ENCODE measurements at regions not wholly inside any gene's neighbourhood (a gene's known extent, or its start where the extent isn't known, plus 50 kb on each side); places are given as distances from the start of the nearest gene placed in this dataset.

GRCh38 chr12:131279281-131279921 lies 325.7 kb downstream of the ADGRD1 start:
- H3F3A ChIP-seq (ENCODE audit: low read depth) = no peaks in the 10 kb centered on the region
- H3K4me1 ChIP-seq = no peaks in the 10 kb centered on the region
- no peak overlapping the region for H2AFZ ChIP-seq (replicated peaks)
- no peaks in the 10 kb centered on the region for H3K36me3 Mint-ChIP-seq
- no peak for TF ChIP-seq EZH2phosphoT487 (IDR thresholded peaks at IDR 0.05)
- TF ChIP-seq EZH2 (IDR thresholded peaks at IDR 0.05) = no peak
- TF ChIP-seq CTCF (IDR thresholded peaks at IDR 0.05) = no peak
- peaks cover 7% of the 10 kb centered on the region for H3K4me1 Mint-ChIP-seq
- no peak overlapping the region for H3K9ac ChIP-seq
- H3K4me2 ChIP-seq = no peak overlapping the region
- no peak overlapping the region for H3K27ac ChIP-seq
- H3K36me3 ChIP-seq = no peaks in the 10 kb centered on the region
- no peak overlapping the region for H3K4me3 ChIP-seq
- H3K9me3 Mint-ChIP-seq = peaks cover 4% of the 10 kb centered on the region
- peaks cover 12% of the 10 kb centered on the region for H3K27me3 Mint-ChIP-seq (ENCODE audit: insufficient read depth, low read depth)
- H3K27me3 ChIP-seq = no peaks in the 10 kb centered on the region
- no peaks in the 10 kb centered on the region for H4K20me1 ChIP-seq (ENCODE audit: low read depth)
- no peak overlapping the region for H3K4me3 Mint-ChIP-seq
- no peak for DNase-seq (ENCODE audit: low spot score)
- peak overlapping the region; percentile 50 for H3K27ac Mint-ChIP-seq
- no peaks in the 10 kb centered on the region for H3K79me2 ChIP-seq (ENCODE audit: low read depth)
- no peaks in the 10 kb centered on the region for H3K9me3 ChIP-seq (ENCODE audit: low read depth)

GRCh38 chr12:131280426-131280825 lies 326.7 kb downstream of the ADGRD1 start:
- Mint-ChIP-seq H3K36me3 (no peaks in the 10 kb centered on the region), H3K9me3 (peaks cover 4% of the 10 kb centered on the region), H3K4me3 (no peak overlapping the region), H3K27ac (no peak overlapping the region), H3K4me1 (peaks cover 7% of the 10 kb centered on the region), H3K27me3 (ENCODE audit: insufficient read depth, low read depth) (peaks cover 12% of the 10 kb centered on the region)
- Histone ChIP-seq H3K9me3 (ENCODE audit: low read depth) (no peaks in the 10 kb centered on the region), H3K27me3 (no peaks in the 10 kb centered on the region), H3K36me3 (no peaks in the 10 kb centered on the region), H3K4me3 (no peak overlapping the region), H3K4me2 (no peak overlapping the region), H2AFZ (replicated peaks) (no peak overlapping the region), H3K4me1 (no peaks in the 10 kb centered on the region), H3K9ac (no peak overlapping the region), H3F3A (ENCODE audit: low read depth) (no peaks in the 10 kb centered on the region), H4K20me1 (ENCODE audit: low read depth) (no peaks in the 10 kb centered on the region), H3K27ac (no peak overlapping the region), H3K79me2 (ENCODE audit: low read depth) (no peaks in the 10 kb centered on the region)
- DNase-seq (ENCODE audit: low spot score) = no peak
- TF ChIP-seq EZH2phosphoT487 (IDR thresholded peaks at IDR 0.05) (no peak), EZH2 (IDR thresholded peaks at IDR 0.05) (no peak), CTCF (IDR thresholded peaks at IDR 0.05) (no peak)

GRCh38 chr12:131281016-131281415 lies 327.3 kb downstream of the ADGRD1 start:
- DNase-seq (ENCODE audit: low spot score) = no peak
- no peak overlapping the region for H3K27ac Mint-ChIP-seq
- Histone ChIP-seq H2AFZ (replicated peaks) (no peak overlapping the region), H4K20me1 (ENCODE audit: low read depth) (no peaks in the 10 kb centered on the region), H3K4me3 (no peak overlapping the region), H3K9me3 (ENCODE audit: low read depth) (no peaks in the 10 kb centered on the region), H3K79me2 (ENCODE audit: low read depth) (no peaks in the 10 kb centered on the region), H3K27me3 (no peaks in the 10 kb centered on the region), H3K36me3 (no peaks in the 10 kb centered on the region), H3K9ac (no peak overlapping the region), H3K4me1 (no peaks in the 10 kb centered on the region), H3F3A (ENCODE audit: low read depth) (no peaks in the 10 kb centered on the region), H3K27ac (no peak overlapping the region), H3K4me2 (no peak overlapping the region)
- no peaks in the 10 kb centered on the region for H3K36me3 Mint-ChIP-seq
- H3K27me3 Mint-ChIP-seq (ENCODE audit: insufficient read depth, low read depth) = peaks cover 11% of the 10 kb centered on the region
- H3K4me3 Mint-ChIP-seq = no peak overlapping the region
- TF ChIP-seq EZH2 (IDR thresholded peaks at IDR 0.05) (no peak), CTCF (IDR thresholded peaks at IDR 0.05) (no peak), EZH2phosphoT487 (IDR thresholded peaks at IDR 0.05) (no peak)
- H3K9me3 Mint-ChIP-seq = peaks cover 4% of the 10 kb centered on the region
- peaks cover 7% of the 10 kb centered on the region for H3K4me1 Mint-ChIP-seq
